GM19468 (cell line): ENCODE measurements at regions not wholly inside any gene's neighbourhood (a gene's known extent, or its start where the extent isn't known, plus 50 kb on each side); places are given as distances from the start of the nearest gene placed in this dataset.
A peak's percentile ranks its signal among the peaks of the same experiment; 100 is the strongest.
"Not testable (repeated sequence)": the region's sequence is repeated elsewhere in the genome, so short reads cannot be mapped to it uniquely, and the experiment has no call there.

Experiments used
- ATAC-seq: cut with Tn5 transposase; IDR thresholded peaks from one replicate; pipeline ENCODE4 v1.9.1; 2021; ENCODE audit warnings: mild to moderate bottlenecking, moderate library complexity, moderate number of reproducible peaks; ENCODE audit not compliant: unreplicated experiment; ENCODE audit errors: extremely low read depth

DNA sequence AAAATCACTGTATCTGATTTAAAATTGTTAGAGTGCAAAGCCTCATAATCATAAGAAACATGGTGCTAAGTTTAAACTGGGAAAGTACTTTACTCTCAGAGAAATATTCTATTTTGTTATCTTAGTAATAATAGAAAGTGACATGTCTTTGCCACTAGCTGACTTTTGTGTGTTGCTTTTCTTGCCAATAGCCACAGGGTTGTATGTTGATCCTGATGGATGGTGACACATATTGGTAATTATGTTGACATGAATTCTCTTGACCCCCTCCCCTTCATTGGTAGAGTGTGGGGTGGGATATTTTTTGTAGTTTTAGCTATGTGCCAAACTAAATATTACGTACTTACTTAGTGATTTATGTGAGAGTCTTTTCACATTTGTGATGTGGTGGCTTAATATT is 103.1 kb upstream of the MAP9 start:
- ATAC-seq, result no peak

DNA sequence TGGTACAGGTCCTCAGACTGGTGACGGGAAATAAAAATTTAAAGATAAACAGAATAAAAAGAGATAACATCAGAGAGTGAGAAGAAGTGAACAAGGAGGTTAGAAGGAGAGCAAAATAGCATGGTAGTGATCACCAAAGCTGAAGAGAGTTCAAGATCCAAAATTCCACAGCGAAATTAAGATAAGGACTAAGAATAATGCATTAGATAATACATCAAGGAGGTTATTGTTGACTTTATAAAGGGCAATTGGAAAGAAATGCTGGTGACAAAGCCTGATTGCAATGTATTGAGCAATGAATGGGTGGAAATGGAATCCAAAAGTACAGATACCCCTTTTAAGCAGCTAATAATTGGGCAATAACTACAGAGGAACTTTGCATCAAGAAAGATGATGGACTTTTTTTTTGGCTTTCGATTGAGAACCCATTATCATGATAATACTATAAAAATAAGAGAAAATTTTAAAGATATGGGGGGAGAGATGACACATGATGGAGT is 101.6 kb upstream of the MAP9 start:
- no peak for ATAC-seq

DNA sequence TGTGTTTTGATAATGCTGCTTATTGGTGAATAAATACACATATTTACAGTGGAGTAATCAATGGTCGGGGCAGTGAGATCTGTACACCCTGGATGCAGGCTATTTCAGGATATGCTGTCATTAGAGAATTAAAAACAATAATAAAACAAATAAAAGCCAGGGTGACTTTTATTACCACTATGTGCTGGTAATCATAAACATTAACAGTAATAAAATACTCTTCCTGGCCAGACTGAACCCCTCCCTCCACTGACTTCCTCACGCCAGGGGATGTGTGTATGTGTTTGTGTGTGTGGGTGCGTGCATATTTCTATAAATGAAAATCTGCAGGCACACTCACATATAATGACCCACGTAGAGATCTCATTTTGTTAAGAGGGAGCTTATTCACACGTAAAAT is 98.0 kb upstream of the MAP9 start:
- no peak for ATAC-seq

DNA sequence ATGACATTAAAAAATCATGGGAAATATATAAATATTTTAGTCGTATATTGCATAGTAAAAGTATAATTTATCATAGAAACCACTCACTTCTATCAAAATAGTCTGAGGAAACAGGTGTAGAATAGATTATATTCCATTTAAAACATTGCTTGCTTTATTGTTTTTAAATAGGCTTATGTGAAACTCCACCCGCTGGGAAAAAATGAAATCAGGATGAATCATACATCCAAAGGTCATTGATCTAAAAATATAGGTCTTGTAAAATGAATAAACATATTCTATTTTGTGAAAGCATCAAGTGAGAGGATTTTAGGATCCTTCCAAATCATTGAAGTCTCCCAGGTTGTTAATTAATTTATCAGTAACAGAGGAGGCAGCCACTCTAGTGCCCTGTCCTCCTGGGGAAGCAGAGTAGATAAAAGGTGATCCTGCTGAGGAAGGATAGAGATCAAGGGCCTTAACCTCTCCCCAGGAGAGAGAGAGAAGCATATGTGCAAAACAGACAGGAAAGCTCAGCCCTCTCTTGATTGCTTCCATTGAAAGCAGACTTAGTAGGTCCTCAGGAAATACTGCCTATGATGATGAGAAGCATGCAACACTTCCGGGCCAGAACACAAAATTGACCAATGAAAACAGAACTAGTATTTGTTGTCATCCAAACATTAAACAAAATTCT is 96.8 kb upstream of the MAP9 start:
- ATAC-seq, result no peak

DNA sequence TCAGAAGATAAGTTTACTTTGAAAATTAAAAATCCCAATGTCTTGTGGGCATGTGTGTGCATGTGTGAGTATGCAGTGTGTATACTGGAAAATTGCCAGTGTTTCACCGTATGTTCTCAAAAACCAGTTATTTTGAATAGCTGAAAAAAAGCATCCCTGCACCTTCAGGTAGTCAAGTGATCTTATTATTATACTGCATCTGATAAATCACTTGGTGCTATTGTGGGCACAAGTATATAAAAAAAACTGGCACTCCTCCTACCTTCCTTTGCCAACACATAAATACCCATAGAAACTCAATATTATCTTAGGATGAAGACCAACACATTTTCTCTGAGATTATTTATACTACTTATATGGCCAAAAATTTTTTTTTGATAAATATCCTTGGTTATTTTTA is 91.5 kb upstream of the MAP9 start:
- ATAC-seq, result no peak

DNA sequence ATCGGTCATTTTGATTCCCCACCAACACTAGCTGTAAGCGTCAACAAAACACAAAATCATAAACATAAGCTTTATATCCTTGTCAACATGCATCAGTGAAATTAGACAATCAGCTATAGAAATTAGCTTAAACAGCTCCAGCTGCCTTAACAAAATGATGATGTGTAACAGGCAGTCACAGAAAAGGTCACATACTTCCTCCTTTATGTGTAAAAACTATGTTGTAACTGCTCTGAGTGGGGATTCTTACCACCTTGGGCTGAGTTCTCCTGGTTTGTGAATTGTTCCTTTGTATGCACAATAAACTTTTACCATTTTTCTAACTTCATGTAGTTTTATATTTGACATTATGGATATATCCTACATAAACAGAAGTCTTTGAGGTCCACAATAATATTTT is 73.9 kb upstream of the MAP9 start:
- no peak for ATAC-seq

DNA sequence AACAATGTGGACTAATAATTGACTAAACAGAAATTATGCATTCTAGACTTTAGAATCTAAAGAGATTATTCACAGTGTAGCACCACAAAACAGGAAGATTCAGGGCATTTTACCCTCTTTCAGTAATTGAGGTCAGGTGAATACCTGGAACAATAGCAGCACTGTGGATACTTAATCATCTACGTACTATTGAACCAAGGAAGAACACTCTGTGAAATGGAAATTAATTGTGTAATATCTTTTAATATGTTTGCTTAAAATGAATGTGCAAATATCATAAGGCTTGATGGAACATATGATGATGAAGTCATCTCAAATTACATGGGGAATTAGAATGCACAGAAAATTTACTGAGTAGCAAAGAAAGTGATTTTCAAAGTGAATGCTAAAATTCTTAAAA is 68.5 kb upstream of the MAP9 start:
- no peak for ATAC-seq

DNA sequence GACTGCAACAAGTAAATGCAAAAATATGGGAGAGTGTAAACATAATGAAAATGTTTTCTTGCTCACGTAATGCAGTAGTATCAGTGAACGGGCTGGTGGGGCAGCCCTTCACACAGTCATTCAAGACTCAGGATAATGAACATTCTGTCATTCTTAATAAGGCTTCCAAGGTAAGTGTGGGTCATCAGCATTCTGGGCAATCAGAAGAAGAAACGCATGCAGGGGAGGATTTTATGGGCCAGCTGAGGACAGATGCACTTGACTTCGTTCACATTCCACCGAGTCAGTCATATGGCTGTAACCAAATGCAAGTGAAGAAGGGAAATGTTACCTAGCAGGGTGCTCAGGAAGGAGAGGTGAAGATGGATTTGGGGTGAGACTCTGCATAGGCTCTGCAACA is 68.0 kb upstream of the MAP9 start:
- no peak for ATAC-seq

DNA sequence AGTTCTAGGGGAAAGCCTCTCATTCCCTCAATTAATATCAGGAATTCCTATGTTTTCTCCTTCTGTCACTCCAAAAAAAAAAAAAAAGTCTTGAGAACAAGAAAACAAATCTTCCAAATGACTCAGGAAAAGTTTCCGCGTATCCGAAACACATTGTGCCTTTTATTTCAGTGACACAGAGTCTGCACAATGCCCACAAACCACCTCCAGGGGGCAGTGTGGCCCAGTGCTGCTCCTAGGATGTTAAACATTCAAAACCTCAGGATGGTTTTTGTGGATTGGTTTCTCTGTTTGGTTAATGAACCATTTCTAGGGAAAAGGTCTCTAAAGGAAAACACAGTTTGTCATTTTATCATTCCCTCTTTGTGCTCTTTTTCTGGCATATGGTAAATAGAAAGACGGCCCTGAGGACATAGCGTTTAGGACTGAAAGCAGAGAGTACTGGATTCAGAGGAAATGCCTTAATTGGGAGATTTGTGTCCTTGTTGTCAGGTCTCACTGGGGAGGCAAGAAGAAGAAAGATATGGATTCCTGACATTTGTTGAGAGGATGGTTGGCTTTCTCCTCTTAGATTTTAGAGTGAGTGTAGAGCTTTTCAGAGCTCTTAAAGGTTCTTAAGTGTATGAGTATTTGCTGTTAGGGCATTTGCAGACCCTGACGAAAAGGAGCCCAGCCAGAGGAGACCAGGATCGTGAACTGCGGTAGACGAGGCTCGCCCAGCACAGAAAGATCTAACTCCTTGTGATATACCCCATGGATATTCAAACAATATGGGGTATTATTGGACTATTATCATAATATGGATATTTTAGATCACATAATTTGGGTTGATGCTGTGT is 65.7 kb upstream of the MAP9 start:
- ATAC-seq, result peak; percentile 86

DNA sequence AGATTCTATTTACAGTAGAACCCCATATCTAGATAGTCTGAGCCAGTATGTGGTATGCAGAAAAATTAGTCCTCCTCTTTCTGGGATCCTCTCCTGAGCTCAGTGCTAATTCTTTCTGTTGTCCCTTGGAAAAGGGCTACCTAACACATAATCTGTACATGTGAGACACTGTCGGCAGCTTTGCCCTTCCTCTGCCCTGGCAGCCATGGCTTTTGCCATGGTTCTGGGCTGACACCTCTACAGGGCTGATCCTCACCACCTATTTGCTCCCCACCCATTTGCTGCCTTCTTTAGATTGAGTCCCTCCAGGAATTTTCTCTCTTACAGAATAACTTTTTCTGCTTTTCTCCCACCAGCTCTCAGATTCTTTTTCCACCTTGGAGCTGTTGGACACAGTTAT is 64.7 kb upstream of the MAP9 start:
- no peak for ATAC-seq

DNA sequence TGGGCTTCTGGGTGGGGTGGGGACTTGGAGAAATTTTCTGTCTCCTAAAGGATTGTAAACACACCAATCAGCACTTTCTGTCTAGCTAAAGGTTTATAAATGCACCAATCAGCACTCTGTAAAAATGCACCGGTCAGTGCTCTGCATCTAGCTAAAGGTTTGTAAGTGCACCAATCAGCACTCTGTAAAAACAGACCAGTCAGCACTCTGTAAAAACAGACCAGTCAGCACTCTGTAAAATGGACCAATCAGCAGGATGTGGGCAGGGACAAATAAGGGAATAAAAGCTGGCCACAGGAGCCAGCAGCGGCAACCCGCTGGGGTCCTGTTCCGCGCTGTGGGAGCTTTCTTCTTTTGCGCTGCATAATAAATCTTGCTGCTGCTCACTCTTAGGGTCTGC is 63.0 kb upstream of the MAP9 start:
- not testable (repeated sequence) for ATAC-seq

DNA sequence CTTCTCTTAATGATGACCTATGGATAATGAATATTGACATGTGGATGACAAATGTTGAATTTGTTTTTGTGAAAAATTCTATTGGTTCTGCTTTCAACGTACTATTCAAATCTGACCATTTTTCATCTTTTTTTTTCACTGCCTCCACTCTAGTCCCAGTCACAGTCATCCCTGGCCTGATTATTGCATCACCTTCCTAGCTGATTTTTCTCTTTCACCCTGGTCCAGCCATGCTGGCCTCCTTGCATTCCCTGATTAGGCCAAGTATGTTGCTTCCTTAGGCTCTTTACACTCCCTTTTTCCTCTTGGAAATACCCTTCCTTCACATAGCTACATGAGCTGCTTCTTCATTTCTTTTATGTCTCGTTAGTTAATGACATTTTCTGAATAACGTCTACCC is 58.1 kb upstream of the MAP9 start:
- no peak for ATAC-seq

DNA sequence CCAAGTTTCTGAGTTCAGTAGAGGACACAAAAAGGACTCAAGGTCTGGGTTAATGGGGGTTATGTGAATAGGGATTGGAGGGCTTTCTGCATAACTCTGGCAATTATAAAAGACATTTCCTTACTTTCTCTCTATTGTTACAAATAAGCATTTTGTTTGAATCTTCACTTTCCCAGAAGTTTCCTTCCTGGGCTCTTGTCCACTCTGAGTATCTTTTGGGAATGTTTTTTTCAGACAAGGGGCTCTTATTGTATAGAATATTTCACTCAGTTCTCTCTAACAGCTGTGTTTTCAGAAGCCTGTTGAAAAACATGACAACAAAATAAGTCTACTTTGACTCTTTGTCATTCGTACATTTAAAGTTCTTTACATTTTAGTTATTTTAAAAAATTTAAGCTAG is 57.6 kb upstream of the MAP9 start:
- no peak for ATAC-seq

DNA sequence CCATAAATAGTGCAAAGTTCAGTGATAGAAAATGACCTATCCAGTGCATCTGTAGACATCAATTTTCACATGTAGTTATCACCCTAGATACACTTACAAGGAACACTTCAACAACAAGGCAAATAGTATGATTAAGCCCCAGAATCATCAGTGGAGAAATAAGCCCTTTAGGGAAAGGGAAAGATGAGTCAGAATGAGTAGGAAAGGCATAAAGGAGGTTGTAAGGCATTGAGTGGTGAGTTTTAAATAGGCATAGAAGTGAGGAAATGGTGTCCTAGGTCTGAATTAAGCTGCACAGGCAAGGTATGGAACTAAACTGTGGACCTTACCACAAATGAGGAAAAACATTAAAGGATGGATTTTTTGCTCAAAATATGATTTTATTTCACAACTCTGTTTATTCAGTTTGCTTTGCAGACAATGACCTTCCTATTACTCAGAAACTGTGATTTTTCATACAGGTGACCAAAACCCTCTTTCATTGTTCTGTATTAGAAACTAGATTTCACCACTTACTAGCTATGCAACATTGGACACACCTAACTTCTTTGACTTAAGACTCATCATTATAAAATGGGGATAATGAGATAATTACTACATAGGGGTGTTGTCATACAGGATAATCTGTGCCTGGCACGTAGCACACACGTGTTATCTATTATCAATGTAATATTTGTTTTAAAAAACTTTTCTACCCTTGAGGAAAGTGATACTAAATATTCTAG is 57.0 kb upstream of the MAP9 start:
- ATAC-seq, result no peak

DNA sequence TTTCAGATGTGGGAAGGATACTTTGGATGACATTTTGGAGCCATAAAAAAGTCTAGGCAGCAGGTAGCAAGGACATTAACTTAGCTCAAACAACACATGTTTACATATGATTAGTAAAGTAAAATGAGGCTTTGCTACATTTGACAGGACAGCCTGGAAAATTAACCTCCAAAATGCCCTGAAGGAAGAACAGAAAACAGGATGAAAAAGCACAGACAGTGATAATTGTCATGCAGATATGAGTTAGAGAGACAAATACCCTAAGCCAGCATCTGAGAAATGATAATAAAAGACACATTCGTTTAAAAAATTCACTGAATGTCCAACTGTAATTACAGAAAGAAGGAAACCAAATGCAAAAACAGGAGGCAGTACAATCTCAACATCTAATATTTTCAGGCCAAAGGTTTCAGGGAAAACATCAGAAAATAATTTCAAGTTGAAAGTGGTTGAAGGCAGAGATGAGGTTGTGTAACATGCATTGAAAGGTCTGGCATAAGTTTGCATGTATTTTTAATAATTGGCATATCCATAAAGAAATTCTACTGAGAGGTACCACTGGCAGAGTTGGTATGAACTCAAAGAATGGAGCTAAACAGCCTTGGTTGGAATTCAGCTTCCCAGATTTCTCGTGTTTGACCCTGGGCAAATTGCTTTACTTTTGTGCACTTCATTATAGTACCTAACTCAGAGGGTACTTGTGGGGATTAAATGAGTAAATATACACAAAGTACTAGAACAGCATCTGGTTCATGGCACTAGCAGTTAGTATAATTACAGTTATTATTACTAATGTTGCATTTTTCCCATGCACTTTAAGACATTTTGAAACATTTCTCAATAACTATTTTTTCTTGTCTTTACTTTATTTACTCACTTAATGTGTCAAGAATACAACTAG is 54.4 kb upstream of the MAP9 start:
- no peak for ATAC-seq

DNA sequence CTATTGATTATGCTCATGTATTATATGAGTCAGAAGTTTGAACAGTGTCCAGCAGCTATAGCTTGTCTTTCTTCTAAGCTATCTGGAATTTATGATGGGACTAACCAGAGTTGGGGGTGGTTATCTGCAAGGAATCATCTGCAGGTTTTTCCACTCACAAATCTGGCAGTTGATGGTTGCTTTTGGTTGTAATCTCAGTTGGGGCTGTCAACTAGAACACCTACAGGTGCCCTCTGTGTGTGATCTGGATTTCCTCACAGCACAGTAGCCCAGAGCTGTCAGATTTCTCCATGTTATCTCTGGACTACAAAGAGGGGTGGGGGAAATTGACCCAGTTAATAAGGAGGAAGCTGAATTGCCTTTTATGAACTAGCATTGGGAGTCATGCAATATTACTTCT is 51.4 kb upstream of the MAP9 start:
- ATAC-seq, result no peak

DNA sequence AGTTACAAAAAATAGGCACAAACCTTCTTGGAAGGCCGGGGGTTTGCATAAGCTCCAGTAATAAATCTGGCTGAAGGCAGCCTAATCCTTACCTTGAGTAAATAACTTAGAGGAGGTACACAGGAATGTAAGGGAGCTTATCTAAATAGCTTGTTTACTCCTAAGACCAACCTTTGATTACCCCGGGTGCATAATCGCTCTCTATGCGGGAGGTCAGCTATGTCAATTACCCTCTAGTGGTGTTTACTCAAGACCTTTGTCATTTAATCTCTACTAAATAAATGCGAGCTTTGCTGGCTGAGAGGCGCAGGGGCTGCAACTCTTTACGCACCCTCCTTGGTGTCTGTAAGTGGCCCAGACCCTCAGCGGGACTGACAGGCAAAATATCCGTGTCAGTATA is 50.2 kb upstream of the MAP9 start:
- ATAC-seq, result no peak
